ENCODE measurements at regions not wholly inside any gene's neighbourhood (a gene's known extent, or its start where the extent isn't known, plus 50 kb on each side); places are given as distances from the start of the nearest gene placed in this dataset.

DNA sequence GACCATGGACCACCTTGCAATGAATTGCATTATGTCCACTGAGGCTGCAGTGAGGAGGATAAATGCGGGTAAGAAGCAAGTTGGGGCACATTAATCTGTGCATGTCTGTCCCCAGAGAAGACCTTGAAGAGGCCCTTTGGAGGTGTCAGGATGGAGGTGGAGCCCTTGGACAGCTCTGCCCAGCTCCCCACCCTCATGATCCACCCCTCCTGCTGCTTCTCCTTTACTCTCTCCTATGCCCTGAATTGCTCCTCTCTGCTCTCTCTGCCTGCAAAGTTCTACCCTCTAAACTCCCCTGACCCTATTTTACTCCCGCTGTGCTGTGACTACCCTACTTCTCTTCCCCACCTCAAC, 292.4 kb upstream of the USP24 start:
- DNase-seq (ENCODE audit: low read depth in 2 of 2), result no peak

- no peak for DNase-seq (ENCODE audit: low read depth in 2 of 2)
These were observed 291.8 kb upstream of the USP24 start for GRCh38 chr1:55506740-55507577.

DNA sequence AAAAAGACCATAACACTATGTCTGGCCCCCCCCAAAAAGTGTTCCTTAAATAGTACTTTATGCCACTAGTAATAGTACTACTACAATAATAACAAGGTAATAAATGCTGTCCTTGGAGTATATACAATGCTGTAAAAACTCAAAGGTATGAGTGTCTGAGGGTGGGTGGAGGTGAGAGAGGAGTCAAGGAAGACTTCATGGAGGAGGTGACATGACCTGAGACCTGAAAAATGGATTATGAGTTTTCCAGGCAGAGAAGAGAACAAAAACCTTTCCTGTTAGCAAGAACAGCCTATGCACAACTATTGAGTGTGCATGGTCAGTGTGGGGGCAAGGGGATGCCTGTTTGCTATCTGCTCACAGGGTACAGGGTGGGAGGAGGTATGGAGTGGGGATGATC, 290.2 kb upstream of the USP24 start:
- no peak for DNase-seq (ENCODE audit: low read depth in 2 of 2)

- no peak for DNase-seq (ENCODE audit: low read depth in 2 of 2)
These were observed 289.2 kb upstream of the USP24 start for GRCh38 chr1:55504306-55504731.

DNA sequence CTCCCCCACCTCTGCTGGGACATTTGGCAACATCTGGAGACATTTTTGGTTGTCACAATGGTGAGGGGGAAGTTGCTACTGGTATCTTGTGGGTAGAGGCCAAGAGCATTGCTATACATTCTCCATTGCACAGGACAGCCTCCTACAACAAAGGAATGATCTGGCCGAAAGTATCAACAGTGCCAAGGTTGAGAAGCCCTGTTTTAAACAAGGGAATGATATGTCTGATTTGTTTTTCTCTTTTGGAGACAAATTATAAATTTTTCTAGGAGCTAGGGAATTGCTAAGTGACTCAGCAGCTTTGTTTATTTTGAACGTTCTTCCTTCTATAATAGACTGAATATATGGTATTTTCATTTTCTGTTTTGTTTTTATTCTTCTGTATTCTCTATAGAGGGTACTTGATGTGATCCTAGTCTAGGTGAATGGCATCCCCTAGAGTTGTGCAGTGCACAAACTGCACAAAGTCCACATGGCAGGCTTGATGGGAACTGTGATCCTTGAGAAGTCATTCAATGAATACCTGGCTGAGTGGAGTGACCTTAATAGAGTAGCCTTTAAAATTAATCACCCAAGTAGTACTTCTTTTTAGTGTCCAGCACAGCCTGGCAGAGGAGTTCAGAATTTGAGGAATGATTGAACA, 288.6 kb upstream of the USP24 start:
- DNase-seq (ENCODE audit: low read depth in 2 of 2), result no peak

DNA sequence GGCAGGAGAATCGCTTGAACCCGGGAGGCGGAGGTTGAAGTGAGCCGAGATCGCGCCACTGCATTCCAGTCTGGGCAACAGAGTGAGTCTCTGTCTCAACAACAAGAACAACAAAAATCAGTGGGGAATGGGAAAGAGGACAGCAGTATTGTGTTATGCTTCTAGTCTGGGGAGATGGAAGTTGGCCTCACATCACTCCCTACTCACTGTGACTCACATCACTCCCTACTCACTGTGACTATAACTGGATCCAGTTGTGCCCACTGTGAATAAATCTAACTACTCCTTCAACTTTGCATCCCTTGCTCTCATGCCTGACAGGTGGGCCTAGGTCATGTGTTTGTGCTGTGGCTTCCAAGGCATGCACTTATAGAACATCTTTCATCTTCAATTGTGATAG, 285.4 kb upstream of the USP24 start:
- no peak for DNase-seq (ENCODE audit: low read depth in 2 of 2)

- DNase-seq (ENCODE audit: low read depth in 2 of 2), result no peak
These were observed 275.4 kb upstream of the USP24 start for GRCh38 chr1:55490547-55490946.

GRCh38 chr1:55484173-55484572, 269.0 kb upstream of the USP24 start:
- no peak for DNase-seq (ENCODE audit: low read depth in 2 of 2)

DNA sequence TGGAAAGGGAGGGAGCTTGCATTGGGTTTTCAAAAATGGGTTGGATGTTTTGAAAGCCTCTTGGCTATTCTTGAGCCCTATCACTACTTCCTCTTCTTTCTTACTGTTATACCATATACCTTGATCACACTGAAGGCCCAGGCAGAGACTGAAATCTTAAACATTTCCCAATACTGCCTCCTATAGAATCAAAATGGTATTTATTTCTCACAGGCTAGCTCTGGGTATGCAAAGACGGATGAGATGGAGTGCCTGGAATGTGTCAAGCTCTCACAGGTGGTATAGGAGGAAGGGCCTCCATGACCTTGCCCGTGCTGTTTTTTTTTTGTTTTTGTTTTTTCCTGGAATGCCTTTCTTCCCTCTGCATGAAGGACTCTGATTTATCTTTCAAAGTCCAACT, 268.4 kb upstream of the USP24 start:
- no peak for DNase-seq (ENCODE audit: low read depth in 2 of 2)

- no peak for DNase-seq (ENCODE audit: low read depth in 2 of 2)
These were observed 266.5 kb upstream of the USP24 start for GRCh38 chr1:55481634-55482033.

- no peak for DNase-seq (ENCODE audit: low read depth in 2 of 2)
These were observed 265.0 kb upstream of the USP24 start for GRCh38 chr1:55480029-55480795.

DNA sequence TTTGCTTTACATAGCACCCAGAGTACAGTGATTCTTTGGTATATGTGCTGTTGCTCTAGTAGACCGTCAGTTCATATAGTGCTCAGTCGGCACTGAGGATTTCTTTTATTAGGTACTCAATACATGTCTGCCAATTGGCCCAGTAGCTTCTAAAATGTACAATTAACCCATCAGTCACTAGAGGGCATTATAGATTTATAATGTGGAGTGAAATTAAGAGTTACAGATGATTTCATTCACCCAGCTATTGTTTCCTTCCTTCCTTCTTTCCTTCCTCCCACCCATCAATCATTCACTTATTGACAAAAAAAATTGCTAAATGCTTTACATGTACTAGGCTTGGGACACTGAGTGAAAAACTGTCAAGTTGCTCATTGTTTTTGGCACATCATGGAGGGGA, 263.6 kb upstream of the USP24 start:
- no peak for DNase-seq (ENCODE audit: low read depth in 2 of 2)

- DNase-seq (ENCODE audit: low read depth in 2 of 2), result no peak
These were observed 262.8 kb upstream of the USP24 start for GRCh38 chr1:55477953-55478352.

GRCh38 chr1:55476445-55477015, 261.4 kb upstream of the USP24 start:
- DNase-seq (ENCODE audit: low read depth in 2 of 2), result no peak

DNA sequence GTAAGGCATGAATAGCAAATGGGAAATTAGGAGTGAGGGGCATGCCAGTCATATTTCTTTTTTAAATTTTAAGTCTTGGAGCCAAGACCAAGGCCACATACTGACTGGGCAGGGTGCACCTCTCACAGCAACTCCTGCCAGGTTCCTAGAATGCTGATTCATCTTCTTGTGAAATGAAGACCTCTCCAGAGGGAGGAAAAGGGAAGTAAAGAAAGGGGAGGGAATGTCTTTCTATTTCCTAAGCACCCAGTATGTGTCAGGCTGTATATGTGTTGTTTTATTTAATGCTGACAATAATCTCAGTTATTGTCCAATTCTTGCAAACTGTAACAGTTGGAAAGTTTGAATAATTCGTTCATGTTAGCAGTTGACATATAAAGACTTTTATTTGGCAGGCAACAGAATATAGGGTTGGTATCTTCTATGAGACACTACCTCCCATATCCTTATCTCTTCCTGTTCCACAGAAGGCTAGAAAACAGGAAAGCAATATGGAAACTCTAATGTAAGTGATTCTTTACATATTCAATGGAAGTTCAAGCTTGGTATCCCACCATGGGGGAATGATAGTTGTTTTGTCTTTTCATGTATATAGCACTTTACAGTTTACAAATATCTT, 259.1 kb upstream of the USP24 start:
- DNase-seq (ENCODE audit: low read depth in 2 of 2), result no peak

- DNase-seq (ENCODE audit: low read depth in 2 of 2), result no peak
These were observed 258.5 kb upstream of the USP24 start for GRCh38 chr1:55473661-55474060.

DNA sequence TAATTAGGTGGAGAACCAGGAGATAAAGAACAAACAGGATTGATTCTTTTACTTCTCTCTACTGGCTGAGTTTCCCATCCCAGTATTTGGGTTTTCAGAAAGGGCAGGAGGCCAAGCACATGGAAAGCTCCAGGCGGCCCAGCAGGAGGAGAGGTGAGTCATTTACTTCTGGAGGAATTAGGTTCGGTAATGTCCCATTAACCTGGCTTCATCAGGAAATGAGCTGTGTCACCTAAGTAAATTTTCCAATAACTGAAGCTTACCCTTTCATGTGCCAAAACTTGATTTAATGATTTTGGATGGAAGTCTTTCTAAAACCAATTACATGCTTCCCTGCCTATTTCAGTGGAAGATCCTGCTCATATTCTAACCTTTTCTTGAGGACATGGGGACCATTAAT, 257.6 kb upstream of the USP24 start:
- no peak for DNase-seq (ENCODE audit: low read depth in 2 of 2)

DNA sequence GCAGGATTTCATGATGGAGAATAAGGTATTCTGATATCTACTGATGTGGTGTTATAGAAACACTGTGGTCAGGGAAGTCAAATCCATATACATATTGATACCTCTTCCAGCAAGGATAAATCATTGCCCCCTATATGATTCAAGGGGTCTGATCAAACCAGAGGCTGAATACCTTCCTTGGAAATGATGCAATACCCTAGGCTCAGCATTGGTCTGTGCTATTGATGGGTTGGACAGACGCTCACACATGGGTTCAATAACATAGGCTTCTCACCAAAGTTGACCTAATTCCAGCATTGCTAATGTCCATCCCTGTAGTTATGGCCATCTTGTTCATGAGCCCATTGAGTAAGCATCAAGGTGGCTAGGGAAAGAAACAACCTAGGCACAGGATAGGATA, 257.0 kb upstream of the USP24 start:
- DNase-seq (ENCODE audit: low read depth in 2 of 2), result no peak

DNA sequence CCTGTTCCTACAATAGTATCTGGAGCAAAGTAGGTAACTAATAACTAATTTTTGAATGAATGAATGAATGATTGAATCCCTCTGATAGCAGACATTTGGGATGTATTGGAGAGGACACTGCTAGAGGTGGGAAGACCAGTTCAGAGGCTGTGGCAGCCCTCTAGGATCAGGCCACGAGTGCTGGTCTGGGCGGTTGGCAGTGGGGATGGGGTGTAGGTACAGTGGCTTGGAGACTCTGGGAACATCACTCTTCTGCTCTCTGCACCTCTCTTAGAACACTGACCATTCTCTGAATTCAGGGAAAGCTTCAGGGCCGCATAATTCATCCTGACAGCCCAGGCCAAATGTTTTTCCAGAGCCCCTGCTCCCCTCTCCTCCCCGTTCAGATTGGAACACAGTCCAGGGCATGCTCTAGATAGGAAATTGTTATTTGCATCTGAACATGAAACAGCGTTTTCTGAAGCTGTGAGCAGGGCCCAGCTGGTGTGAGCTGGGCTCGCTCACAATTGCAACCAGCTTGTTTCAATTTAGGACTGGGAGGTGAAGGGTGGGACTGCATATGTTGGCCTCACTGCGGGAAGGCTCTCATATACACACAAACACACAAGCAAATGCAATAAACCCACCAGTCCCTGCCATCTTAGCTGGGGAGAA, 253.1 kb upstream of the USP24 start:
- no peak for DNase-seq (ENCODE audit: low read depth in 2 of 2)

DNA sequence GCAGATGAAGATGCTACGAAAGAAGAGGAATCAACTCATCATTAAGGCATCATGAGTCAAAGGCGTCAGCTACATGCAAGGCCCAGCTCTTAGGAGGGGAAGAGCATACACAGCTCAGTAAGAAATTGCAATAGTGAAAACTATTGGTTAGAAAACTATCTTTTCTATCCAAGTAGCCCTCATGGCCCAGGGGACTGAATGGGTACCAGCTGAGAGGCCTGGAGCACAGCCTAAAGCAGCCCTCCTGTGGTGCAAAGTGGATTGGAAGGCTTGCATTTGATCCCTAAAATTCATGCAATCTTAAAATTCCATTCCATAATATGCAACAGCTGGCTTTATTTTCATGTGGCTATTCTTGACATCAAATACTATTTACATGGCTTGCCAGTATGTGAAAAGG, 251.8 kb upstream of the USP24 start:
- no peak for DNase-seq (ENCODE audit: low read depth in 2 of 2)

- DNase-seq (ENCODE audit: low read depth in 2 of 2), result no peak
These were observed 251.2 kb upstream of the USP24 start for GRCh38 chr1:55466373-55466772.

GRCh38 chr1:55464550-55464949, 249.4 kb upstream of the USP24 start:
- no peak for DNase-seq (ENCODE audit: low read depth in 2 of 2)
